Fibroblast of lung (primary cell): ENCODE measurements at regions not wholly inside any gene's neighbourhood (a gene's known extent, or its start where the extent isn't known, plus 50 kb on each side); places are given as distances from the start of the nearest gene placed in this dataset.

Experiments
- DNase-seq, 2 donors: peaks; one replicate each; pipeline versions ENCODE4 v3.0.0 to v3.0.0-alpha.2; 2010; ENCODE audit warnings: low read depth in 2 of 2
- H2AFZ ChIP-seq: 2 replicates; pipeline ENCODE4 v1.5.1; 2012; ENCODE audit warnings: low read length, control low read depth, inconsistent platforms
- H3K27ac ChIP-seq: 2 replicates; pipeline ENCODE4 v1.5.1; 2011; ENCODE audit warnings: low read length, control low read depth; ENCODE audit not compliant: insufficient read depth
- H3K27me3 ChIP-seq: 2 replicates; pipeline ENCODE4 v1.5.1; 2011; ENCODE audit warnings: mild to moderate bottlenecking, low read length; ENCODE audit not compliant: control insufficient read depth, insufficient read depth
- H3K36me3 ChIP-seq: 2 replicates; pipeline ENCODE4 v1.5.1; 2011; ENCODE audit warnings: low read length; ENCODE audit not compliant: control insufficient read depth, insufficient read depth
- H3K4me1 ChIP-seq: 2 replicates; pipeline ENCODE4 v1.5.1; 2011; ENCODE audit warnings: low read length; ENCODE audit not compliant: control insufficient read depth, insufficient read depth; ENCODE audit errors: extremely low read depth
- H3K4me2 ChIP-seq: 2 replicates; pipeline ENCODE4 v1.5.1; 2011; ENCODE audit warnings: low read length, control low read depth; ENCODE audit not compliant: insufficient read depth; ENCODE audit errors: extremely low read depth
- H3K4me3 ChIP-seq, 4 experiments: fragments of 200-600 bp in 1 of 4; sonication (generic) in 1 of 4; replicated peaks in 1 of 4; 2 replicates each; pipeline ENCODE4 v1.5.1; 2011 to 2016; ENCODE audit warnings: low read length in 4 of 4, low read depth in 3 of 4, mild to moderate bottlenecking in 3 of 4, control low read depth in 2 of 4, inconsistent platforms in 1 of 4, mixed read lengths in 1 of 4; ENCODE audit not compliant: insufficient read depth in 1 of 4; ENCODE audit errors: control extremely low read depth in 1 of 4
- H3K79me2 ChIP-seq: 2 replicates; pipeline ENCODE4 v1.5.1; 2012; ENCODE audit warnings: mild to moderate bottlenecking, low read length, inconsistent platforms; ENCODE audit not compliant: control insufficient read depth, insufficient read depth
- H3K9ac ChIP-seq: 2 replicates; pipeline ENCODE4 v1.5.1; 2011; ENCODE audit warnings: mild to moderate bottlenecking, low read length, control low read depth; ENCODE audit not compliant: insufficient read depth
- H3K9me3 ChIP-seq: 2 replicates; pipeline ENCODE4 v1.5.1; 2012; ENCODE audit warnings: low read depth, low read length; ENCODE audit not compliant: control insufficient read depth, insufficient read depth
- H4K20me1 ChIP-seq: 2 replicates; pipeline ENCODE4 v1.5.1; 2011; ENCODE audit warnings: low read length; ENCODE audit not compliant: control insufficient read depth, insufficient read depth; ENCODE audit errors: extremely low read depth
- CTCF ChIP-seq, 2 donors: IDR thresholded peaks in 1 of 2; conservative IDR thresholded peaks in 1 of 2; 1 replicate in 1 of 2; 2 replicates in 1 of 2; pipeline ENCODE4 v1.5.1; 2011 to 2012; ENCODE audit warnings: low read length in 2 of 2, control low read depth in 1 of 2, inconsistent platforms in 1 of 2, low read depth in 1 of 2, mild to moderate bottlenecking in 1 of 2
- EZH2 ChIP-seq: IDR thresholded peaks from 2 replicates; pipeline ENCODE4 v1.5.1; 2012; ENCODE audit warnings: low read length, control low read depth, mild to moderate bottlenecking; ENCODE audit errors: missing control alignments

- Histone ChIP-seq H4K20me1 (no peaks in the 10 kb centered on the region), H3K4me1 (no peaks in the 10 kb centered on the region), H3K27me3 (no peaks in the 10 kb centered on the region), H3K27ac (no peak overlapping the region), H3K4me2 (no peak overlapping the region), H3K9ac (no peak overlapping the region), H3K79me2 (no peaks in the 10 kb centered on the region), H3K9me3 (no peaks in the 10 kb centered on the region), H3K4me3 (no peak overlapping the region), H3K36me3 (no peaks in the 10 kb centered on the region), H2AFZ (no peak overlapping the region)
- DNase-seq, result no peak
- no peak for TF ChIP-seq EZH2
- TF ChIP-seq CTCF (conservative IDR thresholded peaks at IDR 0.05 in 1 of 2, IDR thresholded peaks at IDR 0.05 in 1 of 2; ENCODE audit: low read depth in 1 of 2, low read length in 2 of 2), result no peak
Observed at GRCh38 chr14:101355284-101355683, 206.0 kb upstream of the DIO3 start.

- H2AFZ ChIP-seq, result no peak overlapping the region
- H3K27ac ChIP-seq, result no peak overlapping the region
- no peaks in the 10 kb centered on the region for H3K79me2 ChIP-seq
- H3K4me2 ChIP-seq, result no peak overlapping the region
- H3K27me3 ChIP-seq, result no peaks in the 10 kb centered on the region
- H3K4me3 ChIP-seq, result no peak overlapping the region
- H3K9ac ChIP-seq, result no peak overlapping the region
- DNase-seq, result no peak
- H3K9me3 ChIP-seq, result no peaks in the 10 kb centered on the region
- no peaks in the 10 kb centered on the region for H3K36me3 ChIP-seq
- H3K4me1 ChIP-seq, result no peaks in the 10 kb centered on the region
- TF ChIP-seq EZH2 (no peak), CTCF (conservative IDR thresholded peaks at IDR 0.05 in 1 of 2, IDR thresholded peaks at IDR 0.05 in 1 of 2; ENCODE audit: low read depth in 1 of 2, low read length in 2 of 2) (no peak)
- H4K20me1 ChIP-seq, result no peaks in the 10 kb centered on the region
Observed at GRCh38 chr14:101357038-101357437, 204.3 kb upstream of the DIO3 start.

GRCh38 chr14:101357559-101358319, 203.6 kb upstream of the DIO3 start:
- no peak for DNase-seq

More at GRCh38 chr14:101357559-101358319, 203.6 kb upstream of the DIO3 start:
- Histone ChIP-seq H4K20me1 (no peaks in the 10 kb centered on the region), H3K9me3 (no peaks in the 10 kb centered on the region), H3K79me2 (no peaks in the 10 kb centered on the region), H3K9ac (no peak overlapping the region), H3K4me2 (no peak overlapping the region), H3K27me3 (no peaks in the 10 kb centered on the region), H2AFZ (no peak overlapping the region), H3K36me3 (no peaks in the 10 kb centered on the region), H3K4me1 (no peaks in the 10 kb centered on the region), H3K4me3 (no peak overlapping the region), H3K27ac (no peak overlapping the region)
- TF ChIP-seq CTCF (conservative IDR thresholded peaks at IDR 0.05 in 1 of 2, IDR thresholded peaks at IDR 0.05 in 1 of 2; ENCODE audit: low read depth in 1 of 2, low read length in 2 of 2) (no peak), EZH2 (no peak)
